ENCODE measurements at regions not wholly inside any gene's neighbourhood (a gene's known extent, or its start where the extent isn't known, plus 50 kb on each side); places are given as distances from the start of the nearest gene placed in this dataset.
"Not testable (repeated sequence)": the region's sequence is repeated elsewhere in the genome, so short reads cannot be mapped to it uniquely, and the experiment has no call there.

DNA sequence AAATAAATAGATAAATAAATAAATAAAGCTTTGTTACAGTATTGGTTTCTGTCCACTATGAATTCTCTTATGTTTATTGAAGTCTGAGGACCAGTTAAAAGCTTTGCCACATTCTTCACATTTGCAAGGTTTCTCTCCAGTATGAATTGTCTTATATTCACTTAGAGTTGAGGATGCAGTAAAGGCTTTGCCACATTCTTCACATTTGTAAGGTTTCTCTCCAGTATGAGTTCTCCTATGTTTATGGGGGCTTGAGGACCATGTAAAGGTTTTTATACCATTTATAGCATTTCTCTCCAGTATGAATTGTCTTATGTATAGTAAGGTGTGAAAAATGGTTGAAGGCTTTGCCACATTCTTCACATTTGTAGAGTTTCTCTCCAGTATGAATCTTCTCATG, 168.3 kb downstream of the ZNF737 start:
- Histone ChIP-seq H3K36me3 (ENCODE audit: control insufficient read depth in 2 of 2, insufficient read depth in 2 of 2, low read length in 1 of 2) (no peaks in the 10 kb centered on the region), H3K27ac (ENCODE audit: low read depth in 2 of 2, low read length in 1 of 2) (no peak overlapping the region), H3K4me3 (ENCODE audit: low read depth in 1 of 2, low read length in 2 of 2) (no peak overlapping the region), H3K4me1 (ENCODE audit: control insufficient read depth in 2 of 2, insufficient read depth in 2 of 2, low read length in 1 of 2) (no peaks in the 10 kb centered on the region), H3K27me3 (ENCODE audit: control insufficient read depth in 1 of 2, insufficient read depth in 2 of 2, low read length in 2 of 2) (no peaks in the 10 kb centered on the region), H3K9me3 (ENCODE audit: control insufficient read depth in 2 of 2, insufficient read depth in 1 of 2, low read depth in 1 of 2, low read length in 1 of 2) (peaks cover 3 to 13% of the 10 kb centered on the region in 2 donors)

DNA sequence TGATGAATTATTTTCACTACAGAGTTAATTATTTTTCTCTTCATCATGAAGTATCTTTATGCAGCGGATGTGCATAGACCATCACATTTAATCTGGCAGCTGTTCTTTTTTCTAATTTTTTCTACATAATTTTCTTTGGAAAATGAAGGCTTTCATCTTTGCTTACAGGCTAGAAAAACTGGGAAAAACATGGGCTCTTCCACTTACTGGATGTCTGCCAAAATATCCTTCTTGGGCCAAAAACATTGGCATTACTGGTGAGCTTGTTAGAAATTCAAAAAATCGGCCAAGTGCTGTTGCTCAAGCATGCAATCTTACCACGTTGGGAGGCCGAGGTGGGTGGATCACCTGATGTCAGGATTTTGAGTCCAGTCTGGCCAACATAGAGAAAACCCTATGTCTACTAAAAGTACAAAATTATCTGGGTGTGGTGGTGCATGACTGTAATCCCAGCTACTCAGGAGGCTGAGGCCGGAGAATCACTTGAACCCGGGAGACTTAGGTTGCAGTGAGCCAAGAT, 176.8 kb downstream of the ZNF737 start:
- peaks cover 3 to 8% of the 10 kb centered on the region in 2 donors for H3K9me3 ChIP-seq (ENCODE audit: control insufficient read depth in 2 of 2, insufficient read depth in 1 of 2, low read depth in 1 of 2, low read length in 1 of 2)
- H3K27ac ChIP-seq (ENCODE audit: low read depth in 2 of 2, low read length in 1 of 2), result no peak overlapping the region
- H3K4me3 ChIP-seq (ENCODE audit: low read depth in 1 of 2, low read length in 2 of 2), result no peak overlapping the region
- H3K27me3 ChIP-seq (ENCODE audit: control insufficient read depth in 1 of 2, insufficient read depth in 2 of 2, low read length in 2 of 2), result no peaks in the 10 kb centered on the region
- no peaks in the 10 kb centered on the region for H3K4me1 ChIP-seq (ENCODE audit: control insufficient read depth in 2 of 2, insufficient read depth in 2 of 2, low read length in 1 of 2)
- H3K36me3 ChIP-seq (ENCODE audit: control insufficient read depth in 2 of 2, insufficient read depth in 2 of 2, low read length in 1 of 2), result no peaks in the 10 kb centered on the region
- WGBS, 2 donors, result 77 to 82% methylated on average over 6 of the region's 6 CpGs

DNA sequence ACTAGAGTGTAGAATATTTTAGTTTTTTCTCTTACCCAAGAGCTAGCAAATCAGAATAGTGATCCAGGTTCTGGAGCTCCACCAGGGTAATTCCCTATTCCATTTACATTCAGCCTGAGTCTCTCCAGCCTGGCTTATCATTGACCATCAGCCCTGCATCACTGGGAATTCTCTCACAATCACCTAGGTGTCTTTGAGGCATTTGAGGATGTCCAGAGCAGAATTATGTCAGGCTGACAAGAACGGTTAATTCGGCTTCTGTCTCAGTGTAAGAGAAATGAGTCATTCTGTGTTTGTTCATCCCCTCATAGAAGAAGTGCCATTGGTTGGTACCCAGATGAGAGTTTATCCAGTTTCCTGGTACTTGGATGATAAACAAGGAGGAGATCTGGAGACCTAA, 180.5 kb downstream of the ZNF737 start:
- Histone ChIP-seq H3K9me3 (ENCODE audit: control insufficient read depth in 2 of 2, insufficient read depth in 1 of 2, low read depth in 1 of 2, low read length in 1 of 2) (peaks cover 2 to 3% of the 10 kb centered on the region in 2 donors), H3K4me1 (ENCODE audit: control insufficient read depth in 2 of 2, insufficient read depth in 2 of 2, low read length in 1 of 2) (no peaks in the 10 kb centered on the region), H3K27me3 (ENCODE audit: control insufficient read depth in 1 of 2, insufficient read depth in 2 of 2, low read length in 2 of 2) (no peaks in the 10 kb centered on the region), H3K4me3 (ENCODE audit: low read depth in 1 of 2, low read length in 2 of 2) (no peak overlapping the region), H3K27ac (ENCODE audit: low read depth in 2 of 2, low read length in 1 of 2) (no peak overlapping the region), H3K36me3 (ENCODE audit: control insufficient read depth in 2 of 2, insufficient read depth in 2 of 2, low read length in 1 of 2) (no peaks in the 10 kb centered on the region)
- 91% methylated on average over 2 of the region's 2 CpGs for WGBS, 2 donors

DNA sequence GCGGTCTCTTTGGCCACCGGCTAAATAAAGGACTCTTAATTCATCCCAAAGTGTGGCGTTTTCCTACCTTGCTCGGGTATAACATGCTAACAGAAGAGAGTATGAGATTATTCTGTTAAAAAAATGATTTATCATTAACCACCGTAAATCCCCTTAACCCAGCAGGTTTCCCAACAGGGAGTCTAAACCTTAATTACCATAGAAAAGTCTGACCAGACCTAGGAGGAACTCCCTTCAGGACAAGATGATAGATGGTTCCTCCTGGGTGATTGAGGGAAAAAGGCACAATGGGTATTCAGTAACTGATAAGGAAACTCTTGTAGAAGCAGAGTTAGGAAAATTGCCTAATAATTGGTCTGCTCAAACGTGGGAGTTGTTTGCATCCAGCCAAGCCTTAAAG, 193.7 kb downstream of the ZNF737 start:
- H3K27me3 ChIP-seq (ENCODE audit: control insufficient read depth in 1 of 2, insufficient read depth in 2 of 2, low read length in 2 of 2), result no peaks in the 10 kb centered on the region
- H3K4me1 ChIP-seq (ENCODE audit: control insufficient read depth in 2 of 2, insufficient read depth in 2 of 2, low read length in 1 of 2), result no peaks in the 10 kb centered on the region
- no peaks in the 10 kb centered on the region for H3K36me3 ChIP-seq (ENCODE audit: control insufficient read depth in 2 of 2, insufficient read depth in 2 of 2, low read length in 1 of 2)
- no peak overlapping the region for H3K27ac ChIP-seq (ENCODE audit: low read depth in 2 of 2, low read length in 1 of 2)
- no peak overlapping the region for H3K4me3 ChIP-seq (ENCODE audit: low read depth in 1 of 2, low read length in 2 of 2)
- peaks cover 3 to 11% of the 10 kb centered on the region in 2 donors for H3K9me3 ChIP-seq (ENCODE audit: control insufficient read depth in 2 of 2, insufficient read depth in 1 of 2, low read depth in 1 of 2, low read length in 1 of 2)
- WGBS, 2 donors, result 33 to 34% methylated on average over 6 of the region's 6 CpGs

DNA sequence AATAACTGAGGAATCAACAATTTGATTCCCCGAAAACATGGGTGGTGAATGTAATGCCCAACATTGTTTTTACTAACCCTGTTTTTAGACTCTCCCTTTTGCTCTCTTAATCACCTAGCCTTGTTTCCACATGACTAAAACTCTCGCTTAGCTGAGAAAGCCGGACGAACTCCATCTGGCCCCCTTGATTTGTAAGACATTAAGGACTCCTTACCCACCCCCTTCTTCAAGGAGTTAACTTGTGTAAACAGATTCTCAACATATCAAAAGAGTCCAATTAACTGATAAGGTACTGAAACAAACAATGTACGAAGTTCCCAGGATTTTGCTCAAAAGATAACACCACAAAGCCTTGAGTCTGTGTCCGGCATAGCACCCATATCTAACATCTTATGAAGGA, 194.3 kb downstream of the ZNF737 start:
- H3K9me3 ChIP-seq (ENCODE audit: control insufficient read depth in 2 of 2, insufficient read depth in 1 of 2, low read depth in 1 of 2, low read length in 1 of 2), result peaks cover 0 to 11% of the 10 kb centered on the region in 2 donors
- H3K4me1 ChIP-seq (ENCODE audit: control insufficient read depth in 2 of 2, insufficient read depth in 2 of 2, low read length in 1 of 2); H3K4me3 ChIP-seq (ENCODE audit: low read depth in 1 of 2, low read length in 2 of 2); H3K36me3 ChIP-seq (ENCODE audit: control insufficient read depth in 2 of 2, insufficient read depth in 2 of 2, low read length in 1 of 2); H3K27me3 ChIP-seq (ENCODE audit: control insufficient read depth in 1 of 2, insufficient read depth in 2 of 2, low read length in 2 of 2); H3K27ac ChIP-seq (ENCODE audit: low read depth in 2 of 2, low read length in 1 of 2): not testable (repeated sequence)
- WGBS, 2 donors, result 46 to 61% methylated on average over 6 of the region's 6 CpGs

DNA sequence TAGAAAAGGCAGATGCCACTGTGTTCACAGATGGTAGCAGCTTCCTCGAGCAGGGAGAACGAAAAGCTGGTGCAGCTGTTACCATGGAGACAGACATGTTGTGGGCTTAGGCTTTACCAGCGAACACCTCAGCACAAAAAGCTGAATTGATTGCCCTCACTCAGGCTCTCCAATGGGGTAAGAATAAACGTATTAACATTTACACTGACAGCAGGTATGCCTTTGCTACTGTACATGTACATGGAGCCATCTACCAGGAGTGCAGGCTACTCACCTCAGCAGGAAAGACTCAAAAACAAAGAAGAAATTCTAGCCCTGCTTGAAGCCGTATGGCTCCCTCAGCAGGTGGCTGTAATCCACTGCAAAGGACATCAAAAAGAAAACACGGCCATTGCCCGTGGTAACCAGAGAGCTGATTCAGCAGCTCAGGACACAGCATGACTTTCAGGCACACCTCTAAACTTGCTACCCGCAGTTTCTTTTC, 197.7 kb downstream of the ZNF737 start:
- H3K9me3 ChIP-seq (ENCODE audit: control insufficient read depth in 2 of 2, insufficient read depth in 1 of 2, low read depth in 1 of 2, low read length in 1 of 2), result peaks cover 3 to 9% of the 10 kb centered on the region in 2 donors
- no peak overlapping the region for H3K27ac ChIP-seq (ENCODE audit: low read depth in 2 of 2, low read length in 1 of 2)
- no peaks in the 10 kb centered on the region for H3K36me3 ChIP-seq (ENCODE audit: control insufficient read depth in 2 of 2, insufficient read depth in 2 of 2, low read length in 1 of 2)
- H3K27me3 ChIP-seq (ENCODE audit: control insufficient read depth in 1 of 2, insufficient read depth in 2 of 2, low read length in 2 of 2), result no peaks in the 10 kb centered on the region
- no peak overlapping the region for H3K4me3 ChIP-seq (ENCODE audit: low read depth in 1 of 2, low read length in 2 of 2)
- no peaks in the 10 kb centered on the region for H3K4me1 ChIP-seq (ENCODE audit: control insufficient read depth in 2 of 2, insufficient read depth in 2 of 2, low read length in 1 of 2)
- 23 to 24% methylated on average over 8 of the region's 8 CpGs for WGBS, 2 donors

DNA sequence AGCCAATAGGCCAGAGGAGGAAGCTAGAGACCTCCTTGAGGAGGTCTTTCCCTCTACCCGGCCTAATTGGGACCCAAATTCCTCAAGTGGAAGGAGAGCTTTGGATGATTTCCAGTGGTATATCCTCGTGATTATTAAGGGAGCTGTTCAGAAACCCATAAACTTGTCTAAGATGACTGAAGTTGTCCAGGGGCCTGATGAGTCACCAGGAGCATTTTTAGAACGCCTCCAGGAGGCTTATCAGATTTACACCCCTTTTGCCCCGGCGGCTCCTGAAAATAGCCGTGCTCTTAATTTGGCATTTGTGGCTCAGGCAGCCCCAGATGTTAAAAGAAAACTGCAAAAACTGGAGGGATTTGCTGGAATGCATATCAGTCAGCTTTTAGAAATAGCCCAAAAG, 198.1 kb downstream of the ZNF486 start:
- H3K9me3 ChIP-seq (ENCODE audit: control insufficient read depth in 2 of 2, insufficient read depth in 1 of 2, low read depth in 1 of 2, low read length in 1 of 2), result peaks cover 7 to 13% of the 10 kb centered on the region in 2 donors

DNA sequence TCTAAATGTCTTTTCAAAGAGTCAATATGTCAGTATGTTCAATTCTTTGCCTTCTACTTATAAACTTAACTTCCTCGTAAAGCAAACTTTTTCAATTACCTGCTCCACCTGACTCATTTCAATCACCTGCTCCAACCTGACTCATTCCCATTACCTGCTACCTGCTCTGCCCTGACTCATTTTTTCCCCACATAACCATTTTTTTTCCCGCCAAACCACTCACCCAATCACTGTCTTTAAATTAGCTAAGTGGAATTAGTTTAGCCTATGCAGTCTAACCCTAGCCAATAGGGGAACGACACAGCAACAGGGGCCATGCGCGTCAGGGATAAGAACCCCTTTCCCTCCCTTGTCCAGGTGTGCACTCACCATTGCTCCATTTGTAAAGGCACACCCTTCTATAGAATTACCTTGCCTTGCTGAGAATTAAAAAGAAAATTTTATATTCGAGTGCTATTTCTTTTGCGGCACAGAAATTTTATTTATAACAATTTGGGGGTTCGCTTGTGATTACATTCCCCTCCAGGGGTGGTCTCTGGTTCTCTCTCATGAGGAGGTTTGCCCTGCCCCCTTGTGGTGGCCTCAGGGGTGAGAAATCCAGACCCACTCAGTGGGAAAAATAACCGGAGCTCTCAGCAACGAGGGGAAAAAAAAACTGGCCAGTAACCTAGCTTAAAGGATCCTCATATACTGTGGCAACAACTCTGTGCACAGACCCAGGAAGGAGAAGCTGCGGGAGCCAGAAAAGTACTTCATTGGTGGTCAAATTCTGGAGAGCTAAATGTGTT, 193.1 kb downstream of the ZNF486 start:
- H3K27ac ChIP-seq (ENCODE audit: low read depth in 2 of 2, low read length in 1 of 2), result no peak overlapping the region
- 59 to 62% methylated on average over 11 of the region's 11 CpGs for WGBS, 2 donors
- no peaks in the 10 kb centered on the region for H3K4me1 ChIP-seq (ENCODE audit: control insufficient read depth in 2 of 2, insufficient read depth in 2 of 2, low read length in 1 of 2)
- H3K9me3 ChIP-seq (ENCODE audit: control insufficient read depth in 2 of 2, insufficient read depth in 1 of 2, low read depth in 1 of 2, low read length in 1 of 2), result peaks cover 7 to 8% of the 10 kb centered on the region in 2 donors
- no peak overlapping the region for H3K4me3 ChIP-seq (ENCODE audit: low read depth in 1 of 2, low read length in 2 of 2)
- no peaks in the 10 kb centered on the region for H3K36me3 ChIP-seq (ENCODE audit: control insufficient read depth in 2 of 2, insufficient read depth in 2 of 2, low read length in 1 of 2)
- no peaks in the 10 kb centered on the region for H3K27me3 ChIP-seq (ENCODE audit: control insufficient read depth in 1 of 2, insufficient read depth in 2 of 2, low read length in 2 of 2)

More for the DNA sequence above, 198.1 kb downstream of the ZNF486 start:
- Histone ChIP-seq H3K36me3 (ENCODE audit: control insufficient read depth in 2 of 2, insufficient read depth in 2 of 2, low read length in 1 of 2) (no peaks in the 10 kb centered on the region), H3K4me1 (ENCODE audit: control insufficient read depth in 2 of 2, insufficient read depth in 2 of 2, low read length in 1 of 2) (no peaks in the 10 kb centered on the region), H3K27me3 (ENCODE audit: control insufficient read depth in 1 of 2, insufficient read depth in 2 of 2, low read length in 2 of 2) (no peaks in the 10 kb centered on the region), H3K27ac (ENCODE audit: low read depth in 2 of 2, low read length in 1 of 2) (no peak overlapping the region), H3K4me3 (ENCODE audit: low read depth in 1 of 2, low read length in 2 of 2) (no peak overlapping the region)
- WGBS, 2 donors, result 74% methylated on average over 6 of the region's 6 CpGs

DNA sequence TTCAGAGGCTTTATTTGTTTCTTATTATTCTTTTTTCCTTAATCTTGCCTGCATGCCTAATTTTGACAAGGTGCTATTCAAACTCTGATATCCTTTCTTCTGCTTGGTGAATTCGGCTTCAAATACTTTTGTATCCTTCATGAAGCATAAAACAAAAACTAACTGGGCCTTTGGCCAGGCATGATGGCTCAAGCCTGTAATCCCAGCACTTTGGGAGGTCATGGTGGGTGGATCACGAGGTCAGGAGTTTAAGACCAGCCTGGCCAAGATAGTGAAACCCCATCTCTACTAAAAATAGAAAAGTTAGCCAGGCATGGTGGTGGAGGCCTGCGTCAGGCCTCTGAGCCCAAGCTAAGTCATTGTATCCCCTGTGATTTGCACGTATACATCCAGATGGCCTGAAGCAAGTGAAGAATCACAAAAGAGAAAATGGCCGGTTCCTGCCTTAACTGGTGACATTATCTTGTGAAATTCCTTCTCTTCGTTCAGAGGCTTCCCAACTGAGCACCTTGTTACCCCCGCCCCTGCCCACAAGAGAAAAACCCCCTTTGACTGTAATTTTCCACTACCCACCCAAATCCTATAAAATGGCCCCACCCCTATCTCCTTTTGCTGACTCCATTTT, 191.9 kb downstream of the ZNF486 start:
- H3K9me3 ChIP-seq (ENCODE audit: control insufficient read depth in 2 of 2, insufficient read depth in 1 of 2, low read depth in 1 of 2, low read length in 1 of 2); H3K36me3 ChIP-seq (ENCODE audit: control insufficient read depth in 2 of 2, insufficient read depth in 2 of 2, low read length in 1 of 2); H3K4me1 ChIP-seq (ENCODE audit: control insufficient read depth in 2 of 2, insufficient read depth in 2 of 2, low read length in 1 of 2); H3K27ac ChIP-seq (ENCODE audit: low read depth in 2 of 2, low read length in 1 of 2); H3K4me3 ChIP-seq (ENCODE audit: low read depth in 1 of 2, low read length in 2 of 2); H3K27me3 ChIP-seq (ENCODE audit: control insufficient read depth in 1 of 2, insufficient read depth in 2 of 2, low read length in 2 of 2): not testable (repeated sequence)
- WGBS, 2 donors, result 81% methylated on average over 7 of the region's 7 CpGs
